LNCaP clone FGC (cell line): ENCODE measurements at regions not wholly inside any gene's neighbourhood (a gene's known extent, or its start where the extent isn't known, plus 50 kb on each side); places are given as distances from the start of the nearest gene placed in this dataset.

Experiments used
- DNase-seq: peaks from one replicate; pipeline ENCODE4 v3.0.0-alpha.2; 2011; ENCODE audit warnings: low read depth
- H3K4me3 ChIP-seq: 2 replicates; pipeline ENCODE4 v1.5.1; 2011; ENCODE audit warnings: mild to moderate bottlenecking, low read depth, low read length, control low read depth
- CTCF ChIP-seq: IDR thresholded peaks from 2 replicates; pipeline ENCODE4 v1.5.1; 2012; ENCODE audit warnings: mild to moderate bottlenecking; ENCODE audit not compliant: control insufficient read depth, insufficient read depth; ENCODE audit errors: extremely low read depth

- TF ChIP-seq CTCF, result no peak
- no peak for DNase-seq
- no peak overlapping the region for H3K4me3 ChIP-seq
Measured at GRCh38 chr16:8459085-8459733, 131.1 kb downstream of the TMEM114 start.

GRCh38 chr16:8458481-8459046, 131.7 kb downstream of the TMEM114 start:
- TF ChIP-seq CTCF, result no peak
- H3K4me3 ChIP-seq, result no peak overlapping the region
- DNase-seq, result no peak

GRCh38 chr16:8453359-8453758, 137.0 kb downstream of the TMEM114 start:
- H3K4me3 ChIP-seq, result no peak overlapping the region
- TF ChIP-seq CTCF, result no peak
- no peak for DNase-seq

GRCh38 chr16:8452941-8453340, 137.4 kb downstream of the TMEM114 start:
- no peak overlapping the region for H3K4me3 ChIP-seq
- TF ChIP-seq CTCF, result no peak
- no peak for DNase-seq

GRCh38 chr16:8436931-8437330, 153.4 kb downstream of the TMEM114 start:
- no peak overlapping the region for H3K4me3 ChIP-seq
- no peak for DNase-seq
- TF ChIP-seq CTCF, result no peak

GRCh38 chr16:8431783-8432182, 158.5 kb downstream of the TMEM114 start:
- H3K4me3 ChIP-seq, result no peak overlapping the region
- no peak for DNase-seq
- TF ChIP-seq CTCF, result no peak

- no peak for DNase-seq
- H3K4me3 ChIP-seq, result no peak overlapping the region
- no peak for TF ChIP-seq CTCF
Measured at GRCh38 chr16:8430401-8430800, 159.9 kb downstream of the TMEM114 start.
